Endothelial cell of hepatic sinusoid (primary cell): ENCODE measurements at regions not wholly inside any gene's neighbourhood (a gene's known extent, or its start where the extent isn't known, plus 50 kb on each side); places are given as distances from the start of the nearest gene placed in this dataset.

Source experiments
- in situ Hi-C: cut with HindIII; loops from 2 replicates; pipeline ENCODE4 v1.10.0; 2017; ENCODE audit warnings: low sequenced_read_pairs

DNA sequence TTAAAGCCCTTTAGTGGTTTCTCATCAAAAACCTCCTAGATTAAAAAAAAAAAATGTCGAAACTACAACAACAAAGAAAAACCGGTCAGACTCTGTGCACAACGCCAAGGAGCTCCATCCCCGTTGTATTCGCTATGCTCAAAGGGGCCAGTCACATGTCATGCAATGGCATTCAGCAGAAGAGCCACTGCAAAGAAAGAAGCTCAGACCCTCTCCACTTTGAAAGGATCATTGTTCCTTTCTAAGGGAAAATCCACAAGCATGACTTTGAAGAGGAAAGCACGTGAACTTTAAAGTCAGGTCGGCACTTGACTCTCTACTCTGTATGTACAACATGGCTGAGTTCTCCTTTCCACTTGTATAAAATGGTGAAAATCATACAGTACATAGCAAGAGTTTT lies 655.6 kb downstream of the ETS1 start:
- in situ Hi-C loops = no loop called here

GRCh38 chr11:127926721-127927120 lies 660.6 kb downstream of the ETS1 start:
- in situ Hi-C loops = no loop called here

DNA sequence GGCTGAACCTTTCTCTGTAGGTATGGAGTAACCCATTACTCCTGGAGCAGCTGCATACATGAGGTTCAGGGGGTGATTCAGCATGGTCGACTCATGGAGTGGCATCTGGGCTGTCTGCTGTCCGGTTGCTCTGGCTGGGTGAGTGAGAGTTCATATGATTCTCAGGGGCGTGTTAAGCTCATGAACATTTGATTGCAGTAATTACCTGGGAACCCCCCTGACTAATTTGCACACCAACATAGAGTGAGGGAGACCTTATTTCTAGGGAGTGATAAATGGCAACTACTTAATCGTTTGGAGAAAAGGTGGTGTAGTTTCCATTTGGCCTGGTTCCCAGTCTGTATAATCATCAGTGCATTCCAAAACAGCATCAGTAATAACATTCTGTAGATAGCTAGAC lies 661.9 kb downstream of the ETS1 start:
- in situ Hi-C loops = no loop called here

GRCh38 chr11:127919206-127920000 lies 668.0 kb downstream of the ETS1 start:
- in situ Hi-C loops = no loop called here

DNA sequence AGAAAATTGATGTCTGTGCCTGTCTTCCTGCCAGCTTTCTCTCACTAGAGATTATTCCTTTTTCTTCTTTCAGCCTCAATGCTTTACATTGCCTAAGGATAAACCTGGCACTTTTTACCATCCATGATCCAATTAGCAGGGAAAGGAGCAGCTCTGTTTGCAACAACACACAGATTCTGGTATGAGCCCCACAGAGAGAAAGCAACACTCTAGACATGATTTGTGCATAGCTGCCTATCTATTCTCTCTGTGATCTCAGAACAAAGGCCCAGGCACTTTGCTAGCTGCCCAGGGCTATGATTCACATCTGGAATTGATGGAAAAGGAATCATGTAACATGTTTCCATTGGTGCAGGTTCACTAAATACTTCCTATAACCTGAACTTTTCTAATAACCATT lies 685.0 kb downstream of the ETS1 start:
- in situ Hi-C loops = no loop called here

DNA sequence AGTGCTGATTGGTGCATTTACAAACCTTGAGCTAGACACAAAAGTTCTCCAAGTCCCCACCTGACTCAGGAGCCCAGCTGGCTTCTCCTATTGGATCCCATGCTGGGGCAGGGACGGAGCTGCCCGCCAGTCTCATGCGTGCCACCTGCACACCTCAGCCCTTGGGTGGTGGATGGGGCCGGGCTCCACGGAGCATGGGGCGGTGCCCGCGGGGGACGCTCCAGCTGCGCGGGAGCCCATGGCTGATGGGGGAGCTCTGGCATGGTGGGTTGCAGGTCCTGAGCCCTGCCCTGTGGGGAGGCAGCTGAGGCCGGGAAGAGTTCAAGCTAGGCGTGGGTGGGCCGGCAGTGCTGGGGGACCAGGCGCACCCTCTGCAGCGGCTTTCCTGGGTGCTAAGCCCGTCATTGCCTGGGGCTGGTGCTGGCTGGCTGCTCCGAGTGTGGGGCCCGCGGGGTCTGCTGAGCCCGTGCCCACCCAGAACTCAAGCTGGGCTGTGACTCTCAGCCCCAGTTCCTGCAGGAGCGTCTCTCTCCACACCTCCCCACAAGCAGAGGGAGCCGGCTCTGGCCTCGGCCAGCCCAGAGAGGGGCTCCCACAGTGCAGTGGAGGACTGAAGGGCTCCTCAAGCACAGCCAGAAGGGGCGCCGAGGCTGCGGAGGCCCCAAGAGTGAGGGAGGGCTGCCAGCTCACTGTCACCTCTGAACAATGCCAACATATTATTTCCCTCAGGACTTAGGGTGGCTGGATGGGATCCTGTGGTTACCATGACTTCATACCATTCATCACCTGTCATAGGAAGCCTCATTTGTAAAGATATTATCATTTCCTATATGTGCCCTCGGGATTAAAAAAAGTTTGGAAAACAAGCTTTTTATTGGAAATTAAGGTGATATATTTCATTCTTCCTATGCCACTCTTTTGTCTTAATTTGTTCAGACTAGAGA lies 688.7 kb downstream of the ETS1 start:
- in situ Hi-C loops = no loop called here

DNA sequence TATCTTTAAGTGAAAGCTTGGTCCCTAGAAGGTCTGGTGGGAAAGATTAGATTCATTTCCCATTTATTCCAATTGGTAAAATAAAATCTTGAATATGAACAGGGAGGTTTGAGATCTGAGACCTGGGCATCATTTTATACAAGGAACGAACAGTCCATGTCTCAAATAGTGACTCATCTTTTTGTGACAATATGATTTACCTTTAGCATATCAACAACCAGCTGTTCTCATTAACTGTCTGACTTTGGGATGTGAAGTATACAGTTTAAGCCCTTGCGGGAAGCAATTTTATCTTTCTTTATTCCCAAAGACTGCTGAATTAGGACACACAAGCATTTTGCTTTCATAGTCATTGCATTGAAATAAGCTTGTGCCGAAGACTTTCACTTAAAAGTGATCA lies 691.6 kb downstream of the ETS1 start:
- in situ Hi-C loops = no loop called here

DNA sequence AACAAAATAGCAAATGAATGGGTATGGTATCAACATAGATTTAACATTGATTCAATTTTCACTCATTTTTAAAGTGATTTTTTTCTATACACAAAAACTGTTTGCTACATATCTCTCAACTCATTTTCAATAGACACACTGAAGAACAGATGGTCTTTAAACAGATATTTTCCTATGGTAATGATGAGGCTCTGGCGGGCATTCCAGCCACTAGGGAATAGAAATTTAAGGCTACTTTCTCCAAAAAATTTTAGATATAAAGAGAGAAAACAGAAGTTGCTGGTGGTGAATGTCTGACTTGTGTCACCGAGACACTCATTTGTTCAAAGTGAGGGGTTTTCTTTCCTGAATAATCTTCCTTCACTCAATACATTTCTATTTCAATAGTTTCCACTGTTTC lies 693.0 kb downstream of the ETS1 start:
- in situ Hi-C loops = no loop called here

GRCh38 chr11:127890030-127890615 lies 697.2 kb downstream of the ETS1 start:
- in situ Hi-C loops = no loop called here

GRCh38 chr11:127888386-127888785 lies 699.0 kb downstream of the ETS1 start:
- in situ Hi-C loops = no loop called here

DNA sequence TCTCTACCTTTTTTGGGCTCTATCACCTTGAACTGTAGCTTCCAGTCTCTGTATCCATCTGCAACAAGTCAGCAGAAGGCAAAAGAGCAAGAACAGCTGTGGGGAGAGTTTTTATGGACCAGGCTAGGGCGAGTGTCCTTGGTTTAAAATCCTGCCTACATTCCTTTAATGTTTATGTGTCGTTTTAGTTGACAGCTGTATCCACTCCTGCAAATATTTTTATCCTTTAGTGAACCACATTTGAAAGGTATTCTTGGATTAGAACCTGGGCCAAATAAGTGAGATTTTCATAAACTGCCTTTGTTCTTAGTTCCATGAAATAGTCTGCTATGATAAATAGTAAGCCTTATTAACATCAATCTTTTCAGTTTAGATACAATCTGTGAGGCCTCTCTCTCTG lies 712.2 kb downstream of the ETS1 start:
- in situ Hi-C loops = no loop called here

DNA sequence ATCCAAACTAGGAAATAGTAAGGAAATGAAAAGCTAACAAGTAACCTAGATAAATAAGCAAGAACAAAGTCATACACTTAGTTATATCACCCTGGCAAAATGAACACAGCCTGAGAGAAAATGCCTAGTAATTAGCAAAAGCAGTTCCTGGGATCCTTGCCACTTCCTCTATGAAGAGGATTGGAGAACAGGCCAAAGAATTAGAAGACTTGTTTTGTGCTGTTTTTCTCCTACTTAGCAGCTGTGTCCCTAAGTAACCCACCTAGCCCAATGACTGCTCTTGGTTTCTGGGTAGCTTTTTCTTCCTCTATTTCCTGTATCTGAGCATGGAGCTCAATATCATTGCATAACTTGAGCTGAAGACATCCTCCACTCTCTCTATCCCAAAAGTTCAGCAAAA lies 713.9 kb downstream of the ETS1 start:
- in situ Hi-C loops = no loop called here

GRCh38 chr11:127866109-127866508 lies 721.2 kb downstream of the ETS1 start:
- in situ Hi-C loops = no loop called here

GRCh38 chr11:127864861-127865260 lies 722.5 kb downstream of the ETS1 start:
- in situ Hi-C loops = no loop called here

GRCh38 chr11:127862406-127862805 lies 725.0 kb downstream of the ETS1 start:
- in situ Hi-C loops = no loop called here

GRCh38 chr11:127859941-127860354 lies 727.4 kb downstream of the ETS1 start:
- in situ Hi-C loops = no loop called here

GRCh38 chr11:127844876-127845275 lies 742.5 kb downstream of the ETS1 start:
- in situ Hi-C loops = no loop called here

DNA sequence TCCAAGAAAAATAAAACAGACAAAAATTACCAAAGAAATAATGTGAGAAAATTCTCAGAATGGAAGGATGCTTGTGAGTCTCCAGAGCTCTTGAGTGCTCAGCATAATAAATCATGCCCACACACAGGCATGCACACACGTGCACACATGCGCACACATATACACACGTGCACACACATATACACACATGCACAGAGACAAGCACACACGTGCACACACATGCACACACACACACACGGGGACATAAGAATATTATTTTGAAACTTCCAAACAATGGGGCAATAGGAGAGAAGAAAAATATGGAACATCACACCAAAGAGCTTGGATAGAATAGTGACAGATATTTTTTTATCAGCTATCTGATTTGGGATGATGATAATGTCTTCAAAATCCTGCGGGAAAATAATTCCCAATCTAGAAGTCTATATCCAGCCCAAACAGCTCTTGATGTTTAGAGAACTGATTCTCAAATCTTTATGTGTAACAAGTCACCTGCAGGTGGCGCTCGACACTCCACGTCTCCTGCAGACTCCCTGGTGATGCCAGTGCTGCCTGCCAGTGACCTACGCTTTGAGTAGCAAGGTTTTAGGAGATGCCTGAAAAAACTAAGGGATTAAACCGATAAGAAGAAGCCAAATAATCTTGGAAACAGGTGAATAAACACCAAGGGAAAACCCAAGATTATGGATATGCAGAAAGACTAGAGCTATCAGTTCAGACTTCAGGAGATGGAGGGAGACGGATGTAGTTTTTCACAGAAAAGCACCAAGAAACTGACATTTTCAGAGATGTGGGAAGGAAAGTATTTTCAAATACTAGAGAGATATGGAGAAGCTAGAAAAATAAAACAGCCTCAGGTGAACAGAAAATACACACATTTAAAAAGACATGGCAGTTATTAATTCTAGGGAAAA lies 743.6 kb downstream of the ETS1 start:
- in situ Hi-C loops = no loop called here

- in situ Hi-C loops = no loop called here
Measured at GRCh38 chr11:127825183-127825582, 762.2 kb downstream of the ETS1 start.

DNA sequence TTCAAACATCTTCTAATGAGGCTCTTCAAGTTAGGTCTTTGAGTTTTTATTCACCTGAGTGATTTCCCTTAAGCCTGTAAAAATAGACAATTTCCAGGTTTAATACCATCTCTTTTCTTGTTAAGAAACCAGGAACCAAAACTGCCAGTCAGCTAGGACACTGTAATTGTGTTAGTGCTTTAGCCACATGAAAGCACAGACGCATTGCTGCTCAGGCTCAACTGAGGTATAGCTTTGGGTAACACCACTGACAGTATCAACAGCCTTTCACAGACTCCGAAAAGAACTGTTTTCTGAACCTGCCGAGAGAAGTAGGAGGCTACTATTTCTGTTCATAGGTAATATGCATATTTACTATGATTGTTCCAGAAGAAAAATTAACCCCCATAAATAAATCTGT lies 768.7 kb downstream of the ETS1 start:
- in situ Hi-C loops = no loop called here

- in situ Hi-C loops = no loop called here
Measured at GRCh38 chr11:127816962-127817361, 770.4 kb downstream of the ETS1 start.
